OCI-LY7 (cell line): ENCODE measurements at regions not wholly inside any gene's neighbourhood (a gene's known extent, or its start where the extent isn't known, plus 50 kb on each side); places are given as distances from the start of the nearest gene placed in this dataset.

Experiments used
- BruUV-seq: library from RNA; stranded (reverse); fragments of 400-500 nt; replicated peaks from 2 replicates; lab custom pipeline; 2021; lab: Mats Ljungman, UMichigan
- CTCF ChIA-PET: fragments of 300-600 bp; sonication (Branson Sonifier 250); formaldehyde crosslinking; loops from one replicate; lab custom pipeline; 2022; ENCODE audit warnings: antibody characterized with exemption; ENCODE audit not compliant: unreplicated experiment; lab: Charles Lee
- POLR2A ChIA-PET: fragments of 300-600 bp; sonication (Branson Sonifier 250); formaldehyde crosslinking; loops from one replicate; lab custom pipeline; 2022; ENCODE audit warnings: antibody characterized with exemption; lab: Charles Lee
- DNase-seq: peaks from one replicate; pipeline ENCODE4 v3.0.0-alpha.2; 2015; ENCODE audit warnings: low spot score
- H2AFZ ChIP-seq: fragments of 200-600 bp; sonication (generic), shearing (Covaris generic); 2 replicates; pipeline ENCODE4 v1.6.1; 2014; ENCODE audit warnings: mild to moderate bottlenecking, antibody characterized with exemption, low read length, moderate library complexity
- H3K27ac ChIP-seq: fragments of 200-600 bp; sonication (generic); 2 replicates; pipeline ENCODE4 v1.5.1; 2014; ENCODE audit warnings: mixed run types, low read depth, mild to moderate bottlenecking, moderate library complexity, low read length, inconsistent platforms; ENCODE audit not compliant: poor library complexity, severe bottlenecking
- H3K36me3 ChIP-seq: fragments of 200-600 bp; sonication (generic); 2 replicates; pipeline ENCODE4 v1.6.1; 2014; ENCODE audit warnings: mild to moderate bottlenecking, antibody characterized with exemption, low read length, moderate library complexity, mixed read lengths; ENCODE audit not compliant: insufficient read depth
- H3K4me1 ChIP-seq: fragments of 200-600 bp; sonication (generic); 2 replicates; pipeline ENCODE4 v1.5.1; 2014; ENCODE audit warnings: mild to moderate bottlenecking, low read length; ENCODE audit not compliant: insufficient read depth, poor library complexity, severe bottlenecking
- H3K4me2 ChIP-seq: fragments of 200-600 bp; sonication (generic); 2 replicates; pipeline ENCODE4 v1.6.1; 2014; ENCODE audit warnings: mild to moderate bottlenecking, low read length
- H3K4me3 ChIP-seq: fragments of 200-600 bp; sonication (generic); 2 replicates; pipeline ENCODE4 v1.5.1; 2014; ENCODE audit warnings: mild to moderate bottlenecking, low read depth, low read length; ENCODE audit not compliant: poor library complexity, severe bottlenecking
- H3K79me2 ChIP-seq: fragments of 200-600 bp; sonication (generic); 2 replicates; pipeline ENCODE4 v1.6.1; 2016; ENCODE audit warnings: low read depth, mild to moderate bottlenecking, low read length, moderate library complexity, mixed read lengths; ENCODE audit not compliant: insufficient read depth
- H3K9me2 ChIP-seq: fragments of 200-600 bp; sonication (generic); 2 replicates; pipeline ENCODE4 v1.6.1; 2016; ENCODE audit warnings: mild to moderate bottlenecking, low read length, mixed read lengths; ENCODE audit not compliant: insufficient read depth
- H3K9me3 ChIP-seq: fragments of 200-600 bp; sonication (generic); 2 replicates; pipeline ENCODE4 v1.6.1; 2014; ENCODE audit warnings: mild to moderate bottlenecking, mixed run types, low read length, mixed read lengths
- H4K20me1 ChIP-seq: fragments of 200-600 bp; sonication (generic); 2 replicates; pipeline ENCODE4 v1.6.1; 2014; ENCODE audit warnings: mild to moderate bottlenecking, antibody characterized with exemption, low read length, moderate library complexity, mixed read lengths; ENCODE audit not compliant: insufficient read depth
- EZH2phosphoT487 ChIP-seq: fragments of 200-600 bp; sonication (generic); IDR thresholded peaks from 2 replicates; pipeline ENCODE4 v1.6.1; 2018; ENCODE audit warnings: low read depth, borderline replicate concordance, mild to moderate bottlenecking, mixed run types, antibody characterized with exemption, low read length, moderate library complexity, mixed read lengths
- intact Hi-C: fragments of 100-400 bp; cut with micrococcal nuclease; formaldehyde crosslinking; loops from one replicate; pipeline ENCODE4 v1.10.0; 2022; ENCODE audit not compliant: unreplicated experiment
- TF ChIP-seq, protein P1 (sequence below): fragments of 200-600 bp; sonication (generic); conservative IDR thresholded peaks from 2 replicates; pipeline ENCODE4 v1.5.1; 2014; ENCODE audit warnings: mild to moderate bottlenecking, antibody characterized with exemption, low read length, moderate library complexity, mixed read lengths

- Histone ChIP-seq H2AFZ (no peak overlapping the region), H3K79me2 (no peaks in the 10 kb centered on the region), H3K9me3 (no peaks in the 10 kb centered on the region), H3K36me3 (no peaks in the 10 kb centered on the region), H3K4me1 (no peaks in the 10 kb centered on the region), H4K20me1 (no peaks in the 10 kb centered on the region), H3K9me2 (no peaks in the 10 kb centered on the region), H3K27ac (no peak overlapping the region), H3K4me2 (no peak overlapping the region), H3K4me3 (no peak overlapping the region)
- BruUV-seq = no TSS peak
- intact Hi-C loops = no loop called here
- TF ChIP-seq EZH2phosphoT487 = no peak
- TF ChIP-seq, protein P1, sequence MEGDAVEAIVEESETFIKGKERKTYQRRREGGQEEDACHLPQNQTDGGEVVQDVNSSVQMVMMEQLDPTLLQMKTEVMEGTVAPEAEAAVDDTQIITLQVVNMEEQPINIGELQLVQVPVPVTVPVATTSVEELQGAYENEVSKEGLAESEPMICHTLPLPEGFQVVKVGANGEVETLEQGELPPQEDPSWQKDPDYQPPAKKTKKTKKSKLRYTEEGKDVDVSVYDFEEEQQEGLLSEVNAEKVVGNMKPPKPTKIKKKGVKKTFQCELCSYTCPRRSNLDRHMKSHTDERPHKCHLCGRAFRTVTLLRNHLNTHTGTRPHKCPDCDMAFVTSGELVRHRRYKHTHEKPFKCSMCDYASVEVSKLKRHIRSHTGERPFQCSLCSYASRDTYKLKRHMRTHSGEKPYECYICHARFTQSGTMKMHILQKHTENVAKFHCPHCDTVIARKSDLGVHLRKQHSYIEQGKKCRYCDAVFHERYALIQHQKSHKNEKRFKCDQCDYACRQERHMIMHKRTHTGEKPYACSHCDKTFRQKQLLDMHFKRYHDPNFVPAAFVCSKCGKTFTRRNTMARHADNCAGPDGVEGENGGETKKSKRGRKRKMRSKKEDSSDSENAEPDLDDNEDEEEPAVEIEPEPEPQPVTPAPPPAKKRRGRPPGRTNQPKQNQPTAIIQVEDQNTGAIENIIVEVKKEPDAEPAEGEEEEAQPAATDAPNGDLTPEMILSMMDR = no peak
- POLR2A ChIA-PET = no interaction called here
- DNase-seq = no peak
- CTCF ChIA-PET = no interaction called here
These were observed 164.0 kb downstream of the RGS9 start for GRCh38 chr17:65301184-65301583.

DNA sequence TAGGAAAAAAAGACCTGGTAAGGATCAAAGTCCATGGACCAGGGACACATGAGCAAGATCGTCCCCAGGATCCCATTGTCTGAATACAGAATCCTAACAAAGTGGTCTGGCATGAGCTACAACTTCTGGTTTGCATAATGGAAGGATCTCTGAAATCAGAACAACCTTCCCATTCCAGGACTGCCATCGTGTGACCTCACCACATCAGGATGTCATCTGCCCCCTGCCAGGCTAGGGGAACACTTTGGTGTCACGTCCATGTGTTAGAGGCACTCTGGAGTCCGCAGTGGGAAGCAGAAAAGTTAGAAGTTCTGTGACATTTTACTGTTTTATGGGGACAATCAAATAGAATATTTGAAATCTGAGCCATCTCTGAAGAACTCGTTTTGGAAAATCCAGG is 160.7 kb downstream of the RGS9 start:
- no peaks in the 10 kb centered on the region for H3K4me1 ChIP-seq
- no peaks in the 10 kb centered on the region for H3K79me2 ChIP-seq
- no peaks in the 10 kb centered on the region for H3K36me3 ChIP-seq
- no peak overlapping the region for H3K27ac ChIP-seq
- BruUV-seq = no TSS peak
- no peaks in the 10 kb centered on the region for H3K9me3 ChIP-seq
- TF ChIP-seq, protein P1 = no peak
- no peak for TF ChIP-seq EZH2phosphoT487
- H3K4me3 ChIP-seq = no peak overlapping the region
- ChIA-PET POLR2A (no interaction called here), CTCF (no interaction called here)
- no peak overlapping the region for H3K4me2 ChIP-seq
- no peak overlapping the region for H2AFZ ChIP-seq
- intact Hi-C loops = loop anchor here (10.0 kb wide), 1 partner anchor 497 kb away; no protein-coding TSS in a partner anchor
- DNase-seq = no peak
- no peaks in the 10 kb centered on the region for H3K9me2 ChIP-seq
- H4K20me1 ChIP-seq = no peaks in the 10 kb centered on the region

GRCh38 chr17:65297384-65297783 is 160.2 kb downstream of the RGS9 start:
- TF ChIP-seq, protein P1 = no peak
- no peak for TF ChIP-seq EZH2phosphoT487
- Histone ChIP-seq H3K9me3 (no peaks in the 10 kb centered on the region), H2AFZ (no peak overlapping the region), H3K4me2 (no peak overlapping the region), H3K79me2 (no peaks in the 10 kb centered on the region), H4K20me1 (no peaks in the 10 kb centered on the region), H3K4me3 (no peak overlapping the region), H3K27ac (no peak overlapping the region), H3K36me3 (no peaks in the 10 kb centered on the region), H3K9me2 (no peaks in the 10 kb centered on the region), H3K4me1 (no peaks in the 10 kb centered on the region)
- ChIA-PET POLR2A (no interaction called here), CTCF (no interaction called here)
- no peak for DNase-seq
- intact Hi-C loops = loop anchor here (10.0 kb wide), 1 partner anchor 497 kb away; no protein-coding TSS in a partner anchor
- no TSS peak for BruUV-seq
